ENCODE measurements at regions not wholly inside any gene's neighbourhood (a gene's known extent, or its start where the extent isn't known, plus 50 kb on each side); places are given as distances from the start of the nearest gene placed in this dataset.

DNA sequence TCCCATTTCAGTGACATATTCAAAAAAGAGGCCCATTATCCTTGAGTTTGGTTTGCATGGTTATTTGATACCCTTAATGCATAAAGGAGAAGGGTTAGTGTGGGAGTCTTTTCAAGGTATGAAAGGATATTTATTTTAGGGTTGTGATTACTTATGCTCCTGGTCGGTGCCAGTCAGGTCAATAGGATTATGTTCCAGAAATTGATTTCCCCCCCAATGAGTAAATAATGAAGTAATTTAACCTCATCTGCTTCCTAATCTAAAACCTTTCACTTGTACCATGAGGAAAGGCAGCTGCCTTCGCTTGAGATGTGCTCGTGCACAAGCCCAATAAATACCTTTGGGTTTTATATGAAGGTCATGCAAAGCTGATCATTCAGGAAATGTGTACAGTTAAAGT, 55.0 kb upstream of the NR0B1 start:
- H3K56ac ChIP-seq (ENCODE audit: insufficient read length, low read depth, low read length), result no peak overlapping the region
- no peak overlapping the region for H3T11ph ChIP-seq (ENCODE audit: low read length)
- Mint-ChIP-seq H3K4me3 (no peak overlapping the region), H3K9me3 (peaks cover 6 to 61% of the 10 kb centered on the region in 2 experiments; a peak in 4 of 5 replicates), H3K36me3 (ENCODE audit: insufficient read depth in 1 of 3, low read depth in 3 of 3) (no peaks in the 10 kb centered on the region; a peak in 1 of 7 replicates), H3K27ac (no peak overlapping the region), H3K27me3 (ENCODE audit: low read depth) (no peaks in the 10 kb centered on the region), H3K4me1 (no peaks in the 10 kb centered on the region)
- no peak overlapping the region for H4K8ac ChIP-seq (replicated peaks; ENCODE audit: insufficient read length, low read depth, low read length)
- no peaks in the 10 kb centered on the region for H3K23me2 ChIP-seq (ENCODE audit: insufficient read length, low read depth, low read length, poor library complexity, severe bottlenecking)
- no peak overlapping the region for H2BK12ac ChIP-seq (ENCODE audit: insufficient read length, low read depth, low read length)
- no peak overlapping the region for H3K4me2 ChIP-seq (ENCODE audit: insufficient read depth, insufficient read length, low read length)
- DNase-seq, result no peak
- H3K9ac ChIP-seq (ENCODE audit: extremely low read depth, insufficient read length, low read length), result no peak overlapping the region
- H2BK120ac ChIP-seq (ENCODE audit: low read depth, low read length, poor library complexity, severe bottlenecking), result no peak overlapping the region
- no peaks in the 10 kb centered on the region for H4K20me1 ChIP-seq (ENCODE audit: control insufficient read depth, insufficient read depth, insufficient read length)
- H2BK15ac ChIP-seq (ENCODE audit: low read depth, low read length), result no peak overlapping the region
- no peaks in the 10 kb centered on the region for H3K79me2 ChIP-seq (ENCODE audit: insufficient read depth, low read length)
- no peak for TF ChIP-seq CTCF (conservative IDR thresholded peaks at IDR 0.05)
- H3K23ac ChIP-seq (ENCODE audit: insufficient read length, low read depth, low read length), result no peak overlapping the region
- H3K18ac ChIP-seq (ENCODE audit: insufficient read length, low read depth, low read length), result no peak overlapping the region
- no peak overlapping the region for H4K5ac ChIP-seq (ENCODE audit: insufficient read length, low read depth, low read length)
- H2AK5ac ChIP-seq (ENCODE audit: insufficient read length, low read length), result no peak overlapping the region
- no peak overlapping the region for H4K91ac ChIP-seq (ENCODE audit: insufficient read length, low read depth, low read length)
- WGBS (ENCODE audit: extremely low coverage, insufficient read length, low lambda C conversion rate), result no CpG with 5 or more reads among the region's 3 CpGs
- H3K4ac ChIP-seq (ENCODE audit: low read depth, low read length), result no peak overlapping the region
- no peaks in the 10 kb centered on the region for H3K9me3 ChIP-seq (ENCODE audit: control insufficient read depth, low read depth, low read length)
- no peak overlapping the region for H3K27ac ChIP-seq (ENCODE audit: insufficient read length, low read depth, low read length)
- no peak overlapping the region for H2BK20ac ChIP-seq (ENCODE audit: low read depth, low read length, poor library complexity, severe bottlenecking)
- no peak overlapping the region for H2BK5ac ChIP-seq (ENCODE audit: insufficient read length, low read length)
- H3K4me1 ChIP-seq (ENCODE audit: insufficient read depth, low read length), result no peaks in the 10 kb centered on the region
- H3K27me3 ChIP-seq (ENCODE audit: insufficient read depth, low read length), result no peaks in the 10 kb centered on the region
- H3K14ac ChIP-seq (ENCODE audit: insufficient read depth, low read length), result no peak overlapping the region
- no peaks in the 10 kb centered on the region for H3K79me1 ChIP-seq (ENCODE audit: insufficient read depth, low read depth, low read length, poor library complexity, severe bottlenecking)
- no peak overlapping the region for H2AFZ ChIP-seq (ENCODE audit: low read length)
